Endothelial cell of umbilical vein (primary cell): ENCODE measurements at regions not wholly inside any gene's neighbourhood (a gene's known extent, or its start where the extent isn't known, plus 50 kb on each side); places are given as distances from the start of the nearest gene placed in this dataset.

Experiments used
- CTCF ChIP-seq, 2 donors: IDR thresholded peaks; 1 replicate in 1 of 2; 2 replicates in 1 of 2; pipeline ENCODE4 v1.5.1; 2011; ENCODE audit warnings: low read length in 2 of 2, mild to moderate bottlenecking in 2 of 2, moderate library complexity in 2 of 2, control low read depth in 1 of 2, inconsistent platforms in 1 of 2, low read depth in 1 of 2; ENCODE audit not compliant: insufficient read depth in 1 of 2; ENCODE audit errors: extremely low read depth in 1 of 2
- EZH2 ChIP-seq: IDR thresholded peaks from 2 replicates; pipeline ENCODE4 v1.6.1; 2012; ENCODE audit warnings: borderline replicate concordance, low read depth, mild to moderate bottlenecking, moderate library complexity, low read length, inconsistent platforms; ENCODE audit not compliant: severe bottlenecking
- FOS ChIP-seq: IDR thresholded peaks from 2 replicates; pipeline ENCODE4 v1.6.1; 2011; ENCODE audit warnings: mild to moderate bottlenecking, low read length, moderate library complexity, borderline replicate concordance; ENCODE audit not compliant: insufficient read depth
- GATA2 ChIP-seq: IDR thresholded peaks from 2 replicates; pipeline ENCODE4 v1.7.0; 2011; ENCODE audit warnings: low read depth, mild to moderate bottlenecking, moderate library complexity, mixed read lengths, low read length; ENCODE audit not compliant: insufficient read length, insufficient read depth
- JUN ChIP-seq: IDR thresholded peaks from 2 replicates; pipeline ENCODE4 v1.6.1; 2011; ENCODE audit warnings: borderline replicate concordance, low read depth; ENCODE audit not compliant: insufficient read length, insufficient read depth
- MAX ChIP-seq: IDR thresholded peaks from 2 replicates; pipeline ENCODE4 v1.6.1; 2011; ENCODE audit not compliant: insufficient read depth, insufficient read length
- MYC ChIP-seq: IDR thresholded peaks from one replicate; pipeline ENCODE4 v1.6.1; 2011; ENCODE audit warnings: mild to moderate bottlenecking, low read depth, low read length
- POLR2A ChIP-seq: IDR thresholded peaks from 2 replicates; pipeline ENCODE4 v1.6.1; 2012; ENCODE audit warnings: low read depth, mild to moderate bottlenecking, control low read depth, low read length
- POLR2AphosphoS5 ChIP-seq: IDR thresholded peaks from 2 replicates; pipeline ENCODE4 v1.6.1; 2012; ENCODE audit warnings: low read depth, mild to moderate bottlenecking, control low read depth, low read length, moderate library complexity; ENCODE audit not compliant: insufficient read depth

- TF ChIP-seq CTCF (IDR thresholded peaks at IDR 0.05; ENCODE audit: extremely low read depth in 1 of 2, insufficient read depth in 1 of 2, low read depth in 1 of 2, low read length in 2 of 2) (no peak), POLR2A (no peak), EZH2 (no peak), MAX (no peak), GATA2 (no peak), POLR2AphosphoS5 (no peak), JUN (no peak), MYC (no peak), FOS (no peak)
These were observed 730.8 kb upstream of the NDST4 start for GRCh38 chr4:115844180-115844579.
